Tibial artery (tissue), 4 donors: ENCODE measurements at regions not wholly inside any gene's neighbourhood (a gene's known extent, or its start where the extent isn't known, plus 50 kb on each side); places are given as distances from the start of the nearest gene placed in this dataset.

Experiments used
- DNase-seq, 2 donors: peaks; one replicate each; pipeline ENCODE4 v3.0.0-alpha.2; 2019
- H3K27ac ChIP-seq, 2 donors: fragments of 200-600 bp; sonication (generic) in 1 of 2; 1 replicate in 1 of 2; 2 replicates in 1 of 2; pipeline ENCODE4 v1.5.1; 2018 to 2019; ENCODE audit warnings: mild to moderate bottlenecking in 1 of 2
- H3K27me3 ChIP-seq, 2 donors: fragments of 200-600 bp; sonication (generic) in 1 of 2; one replicate each; pipeline versions ENCODE4 v1.5.1 to v1.6.0; 2016 to 2019
- H3K36me3 ChIP-seq, 3 donors: fragments of 200-600 bp; sonication (generic) in 2 of 3; one replicate each; pipeline ENCODE4 v1.5.1; 2016 to 2019; ENCODE audit warnings: mild to moderate bottlenecking in 2 of 3
- H3K4me1 ChIP-seq, 4 donors: fragments of 200-600 bp; sonication (generic) in 2 of 4; 1 replicate in 3 of 4; 2 replicates in 1 of 4; pipeline ENCODE4 v1.5.1; 2016 to 2019
- H3K4me3 ChIP-seq, 2 donors: fragments of 200-600 bp; sonication (generic) in 1 of 2; 1 replicate in 1 of 2; 2 replicates in 1 of 2; pipeline ENCODE4 v1.5.1; 2018 to 2019; ENCODE audit warnings: mild to moderate bottlenecking in 2 of 2
- H3K9me3 ChIP-seq, 3 donors: fragments of 200-600 bp; sonication (generic) in 1 of 3; one replicate each; pipeline ENCODE4 v1.5.1; 2016 to 2019
- CTCF ChIP-seq, 2 experiments: fragments of 200-600 bp in 1 of 2; fragments of 450-650 bp in 1 of 2; IDR thresholded peaks; one replicate each; pipeline ENCODE4 v1.5.1; 2017 to 2019; ENCODE audit warnings: antibody characterized with exemption in 2 of 2, mild to moderate bottlenecking in 1 of 2, moderate library complexity in 1 of 2
- intact Hi-C: fragments of 100-400 bp; cut with DNase I; formaldehyde crosslinking; loops from one replicate; pipeline ENCODE4 v1.15.0; 2023; ENCODE audit warnings: low total_unique reads

- no peak for DNase-seq
- no peak for TF ChIP-seq CTCF (IDR thresholded peaks at IDR 0.05)
- Histone ChIP-seq H3K9me3 (no peaks in the 10 kb centered on the region), H3K4me3 (no peak overlapping the region), H3K4me1 (no peaks in the 10 kb centered on the region), H3K27me3 (no peaks in the 10 kb centered on the region), H3K36me3 (no peaks in the 10 kb centered on the region), H3K27ac (no peak overlapping the region)
- intact Hi-C loops, result no loop called here
These were observed 640.7 kb upstream of the CRIM1 start for GRCh38 chr2:35714883-35715282.

GRCh38 chr2:35708411-35708923 lies 647.1 kb upstream of the CRIM1 start:
- intact Hi-C loops, result no loop called here
- H3K36me3 ChIP-seq, result no peaks in the 10 kb centered on the region
- TF ChIP-seq CTCF (IDR thresholded peaks at IDR 0.05), result no peak
- no peaks in the 10 kb centered on the region for H3K4me1 ChIP-seq
- no peaks in the 10 kb centered on the region for H3K9me3 ChIP-seq
- H3K27me3 ChIP-seq, result no peaks in the 10 kb centered on the region
- H3K27ac ChIP-seq, result no peak overlapping the region
- DNase-seq, result no peak
- H3K4me3 ChIP-seq, result no peak overlapping the region

- Histone ChIP-seq H3K36me3 (no peaks in the 10 kb centered on the region), H3K27me3 (no peaks in the 10 kb centered on the region), H3K27ac (no peak overlapping the region), H3K4me1 (no peaks in the 10 kb centered on the region), H3K4me3 (no peak overlapping the region), H3K9me3 (no peaks in the 10 kb centered on the region)
- intact Hi-C loops, result no loop called here
- no peak for TF ChIP-seq CTCF (IDR thresholded peaks at IDR 0.05)
- no peak for DNase-seq
These were observed 667.3 kb upstream of the CRIM1 start for GRCh38 chr2:35688309-35688708.

GRCh38 chr2:35651688-35652323 lies 703.8 kb upstream of the CRIM1 start:
- H3K27me3 ChIP-seq, result no peaks in the 10 kb centered on the region
- TF ChIP-seq CTCF (IDR thresholded peaks at IDR 0.05), result no peak
- H3K4me3 ChIP-seq, result no peak overlapping the region
- H3K9me3 ChIP-seq, result no peaks in the 10 kb centered on the region
- no peak overlapping the region for H3K27ac ChIP-seq
- no peak for DNase-seq
- intact Hi-C loops, result no loop called here
- no peaks in the 10 kb centered on the region for H3K36me3 ChIP-seq
- H3K4me1 ChIP-seq, result no peaks in the 10 kb centered on the region

GRCh38 chr2:35614640-35615039 lies 740.9 kb upstream of the CRIM1 start:
- DNase-seq, result no peak
- no peaks in the 10 kb centered on the region for H3K27me3 ChIP-seq
- TF ChIP-seq CTCF (IDR thresholded peaks at IDR 0.05), result no peak
- intact Hi-C loops, result no loop called here
- H3K9me3 ChIP-seq, result no peaks in the 10 kb centered on the region
- H3K27ac ChIP-seq, result no peak overlapping the region
- H3K4me1 ChIP-seq, result no peaks in the 10 kb centered on the region
- H3K36me3 ChIP-seq, result no peaks in the 10 kb centered on the region
- H3K4me3 ChIP-seq, result no peak overlapping the region

- intact Hi-C loops, result no loop called here
- H3K27ac ChIP-seq, result no peak overlapping the region
- H3K4me1 ChIP-seq, result no peaks in the 10 kb centered on the region
- H3K4me3 ChIP-seq, result no peak overlapping the region
- no peak for TF ChIP-seq CTCF (IDR thresholded peaks at IDR 0.05)
- H3K36me3 ChIP-seq, result no peaks in the 10 kb centered on the region
- no peak for DNase-seq
- H3K9me3 ChIP-seq, result no peaks in the 10 kb centered on the region
- no peaks in the 10 kb centered on the region for H3K27me3 ChIP-seq
These were observed 749.2 kb upstream of the CRIM1 start for GRCh38 chr2:35606394-35606793.
